ENCODE measurements at regions not wholly inside any gene's neighbourhood (a gene's known extent, or its start where the extent isn't known, plus 50 kb on each side); places are given as distances from the start of the nearest gene placed in this dataset.

- TF ChIP-seq PRDM15 (CRISPR knock-in tag; IDR thresholded peaks at IDR 0.05) (no peak), ATF1 (CRISPR knock-in tag; IDR thresholded peaks at IDR 0.05) (no peak), ZNF138 (CRISPR knock-in tag; conservative IDR thresholded peaks at IDR 0.05) (no peak), GTF2I (CRISPR knock-in tag; conservative IDR thresholded peaks at IDR 0.05) (no peak), E2F5 (CRISPR knock-in tag; IDR thresholded peaks at IDR 0.05) (no peak), ZNF232 (CRISPR knock-in tag; IDR thresholded peaks at IDR 0.05) (no peak), ZNF121 (CRISPR knock-in tag; IDR thresholded peaks at IDR 0.05) (no peak), ETV6 (CRISPR knock-in tag; IDR thresholded peaks at IDR 0.05) (no peak), NR3C1 (CRISPR knock-in tag; conservative IDR thresholded peaks at IDR 0.05; ENCODE audit: low read depth) (no peak), MXD4 (CRISPR knock-in tag; IDR thresholded peaks at IDR 0.05; ENCODE audit: borderline replicate concordance) (no peak), AFF4 (CRISPR knock-in tag; IDR thresholded peaks at IDR 0.05; ENCODE audit: borderline replicate concordance) (no peak), ZNF317 (CRISPR knock-in tag; IDR thresholded peaks at IDR 0.05; ENCODE audit: borderline replicate concordance, low read depth) (no peak), CREM (CRISPR knock-in tag; IDR thresholded peaks at IDR 0.05) (no peak)
Measured at GRCh38 chr12:111183094-111183493, 185.8 kb downstream of the PHETA1 start (continued).

- ChIA-PET CTCF (interaction anchor here (0.6 kb wide), 1 partner anchor 270 kb away, joined by 3 read pairs; no protein-coding TSS in a partner anchor), POLR2A (no interaction called here)
- Mint-ChIP-seq H3K36me3 (no peaks in the 10 kb centered on the region), H3K27ac (no peak overlapping the region), H3K9me3 (peaks cover 4% of the 10 kb centered on the region; the same call in 1 of the 2 replicates), H3K4me1 (peaks cover 11% of the 10 kb centered on the region), H3K27me3 (ENCODE audit: low read depth) (no peaks in the 10 kb centered on the region), H3K4me3 (no peak overlapping the region)
- DNase-seq (ENCODE audit: low spot score) (no peak), ATAC-seq (no peak)
- no peak for TF ChIP-seq ZBTB21 (CRISPR knock-in tag; IDR thresholded peaks at IDR 0.05; ENCODE audit: borderline replicate concordance)
- no peak for TF ChIP-seq ZNF317 (CRISPR knock-in tag; IDR thresholded peaks at IDR 0.05; ENCODE audit: borderline replicate concordance, low read depth)
- no peak for TF ChIP-seq NFATC4 (CRISPR knock-in tag; IDR thresholded peaks at IDR 0.05)
- TF ChIP-seq GRHL2 (CRISPR knock-in tag; IDR thresholded peaks at IDR 0.05; ENCODE audit: insufficient replicate concordance, severe bottlenecking), result no peak
- no peak for TF ChIP-seq MXD4 (CRISPR knock-in tag; IDR thresholded peaks at IDR 0.05; ENCODE audit: borderline replicate concordance)
- TF ChIP-seq GTF2I (CRISPR knock-in tag; conservative IDR thresholded peaks at IDR 0.05), result no peak
- no peak for TF ChIP-seq ZNF281 (CRISPR knock-in tag; IDR thresholded peaks at IDR 0.05)
- no peak for TF ChIP-seq KAT7 (CRISPR knock-in tag; IDR thresholded peaks at IDR 0.05; ENCODE audit: borderline replicate concordance)
- TF ChIP-seq IRF2 (CRISPR knock-in tag; IDR thresholded peaks at IDR 0.05; ENCODE audit: borderline replicate concordance, low read depth), result no peak
- TF ChIP-seq ZNF425 (CRISPR knock-in tag; conservative IDR thresholded peaks at IDR 0.05), result no peak
- TF ChIP-seq MAX (CRISPR knock-in tag; IDR thresholded peaks at IDR 0.05), result no peak
- TF ChIP-seq ZNF263 (CRISPR knock-in tag; IDR thresholded peaks at IDR 0.05; ENCODE audit: low read depth), result no peak
- TF ChIP-seq NFYB (CRISPR knock-in tag; conservative IDR thresholded peaks at IDR 0.05; ENCODE audit: low read depth), result no peak
Measured at GRCh38 chr12:111182382-111182781, 186.5 kb downstream of the PHETA1 start.
